Activated CD4-positive, alpha-beta T cell treated with anti-CD3 and anti-CD28 coated beads, Interleukin-2, amount 10 ng/mL, durations not matched to agents 24 days and 14 days (primary cell): ENCODE measurements at regions not wholly inside any gene's neighbourhood (a gene's known extent, or its start where the extent isn't known, plus 50 kb on each side); places are given as distances from the start of the nearest gene placed in this dataset.

Experiments
- DNase-seq: peaks from one replicate; pipeline ENCODE4 v3.0.0; 2022
- H3K27ac Mint-ChIP-seq: one replicate; pipeline ENCODE4 v1.8.0; 2022; ENCODE audit warnings: mild to moderate bottlenecking, mixed read lengths
- H3K27me3 Mint-ChIP-seq: one replicate; pipeline ENCODE4 v1.8.0; 2022; ENCODE audit warnings: mixed read lengths
- H3K36me3 Mint-ChIP-seq: one replicate; pipeline ENCODE4 v1.8.0; 2022; ENCODE audit warnings: low read depth, mild to moderate bottlenecking, mixed read lengths
- H3K4me1 Mint-ChIP-seq: one replicate; pipeline ENCODE4 v1.8.0; 2021; ENCODE audit warnings: mixed read lengths
- H3K4me3 Mint-ChIP-seq: one replicate; pipeline ENCODE4 v1.8.0; 2022; ENCODE audit warnings: mild to moderate bottlenecking, moderate library complexity, mixed read lengths
- H3K9me3 Mint-ChIP-seq: one replicate; pipeline ENCODE4 v1.8.0; 2021; ENCODE audit warnings: mixed read lengths
- intact Hi-C: fragments of 100-400 bp; cut with micrococcal nuclease; formaldehyde crosslinking; loops from one replicate; pipeline ENCODE4 v1.15.1; 2023

DNA sequence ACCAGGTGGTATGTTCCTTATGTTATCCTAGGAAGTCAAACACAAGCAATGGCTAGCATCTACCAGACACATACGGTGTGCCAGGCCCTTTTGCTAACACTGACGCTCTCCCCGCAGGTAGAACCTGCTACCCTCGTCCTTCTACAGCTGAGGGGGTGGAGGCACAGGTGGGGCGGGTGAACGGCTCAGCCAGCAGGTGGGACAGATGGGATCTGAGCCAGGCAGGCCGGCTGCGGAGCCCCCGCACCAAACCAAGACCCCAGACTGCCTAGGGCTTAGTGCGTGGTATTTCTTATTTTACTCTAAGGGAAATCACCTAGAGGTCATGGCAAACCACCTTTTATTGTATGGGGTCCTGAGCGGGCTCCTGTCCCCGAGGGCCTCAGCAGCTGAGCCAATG lies 53.9 kb upstream of the PCSK6 start:
- intact Hi-C loops = no loop called here
- Mint-ChIP-seq H3K36me3 (no peaks in the 10 kb centered on the region), H3K27me3 (peaks cover 9% of the 10 kb centered on the region), H3K4me3 (no peak overlapping the region), H3K9me3 (no peaks in the 10 kb centered on the region), H3K4me1 (no peaks in the 10 kb centered on the region), H3K27ac (no peak overlapping the region)
- no peak for DNase-seq

DNA sequence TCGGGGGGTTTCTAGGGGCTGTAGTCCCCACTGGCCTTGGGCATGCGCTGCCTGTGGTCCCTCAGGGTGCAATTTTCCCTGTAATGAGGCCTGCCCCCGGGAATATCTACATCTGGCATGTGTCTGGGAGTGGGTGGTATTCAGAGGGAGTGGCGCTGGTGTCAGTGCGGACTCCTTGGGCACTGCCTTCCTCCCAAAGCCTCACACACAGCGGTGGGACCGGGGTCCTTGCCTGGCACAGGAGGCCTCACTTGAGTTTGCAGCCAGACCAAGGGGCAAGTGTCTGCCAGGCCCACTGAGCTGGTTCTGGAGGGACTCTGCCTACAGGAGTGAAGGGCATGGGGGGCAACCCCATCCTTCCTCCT lies 53.5 kb upstream of the PCSK6 start:
- Mint-ChIP-seq H3K4me3 (no peak overlapping the region), H3K4me1 (no peaks in the 10 kb centered on the region), H3K36me3 (no peaks in the 10 kb centered on the region), H3K27me3 (peaks cover 9% of the 10 kb centered on the region), H3K27ac (no peak overlapping the region), H3K9me3 (no peaks in the 10 kb centered on the region)
- no peak for DNase-seq
- intact Hi-C loops = no loop called here

DNA sequence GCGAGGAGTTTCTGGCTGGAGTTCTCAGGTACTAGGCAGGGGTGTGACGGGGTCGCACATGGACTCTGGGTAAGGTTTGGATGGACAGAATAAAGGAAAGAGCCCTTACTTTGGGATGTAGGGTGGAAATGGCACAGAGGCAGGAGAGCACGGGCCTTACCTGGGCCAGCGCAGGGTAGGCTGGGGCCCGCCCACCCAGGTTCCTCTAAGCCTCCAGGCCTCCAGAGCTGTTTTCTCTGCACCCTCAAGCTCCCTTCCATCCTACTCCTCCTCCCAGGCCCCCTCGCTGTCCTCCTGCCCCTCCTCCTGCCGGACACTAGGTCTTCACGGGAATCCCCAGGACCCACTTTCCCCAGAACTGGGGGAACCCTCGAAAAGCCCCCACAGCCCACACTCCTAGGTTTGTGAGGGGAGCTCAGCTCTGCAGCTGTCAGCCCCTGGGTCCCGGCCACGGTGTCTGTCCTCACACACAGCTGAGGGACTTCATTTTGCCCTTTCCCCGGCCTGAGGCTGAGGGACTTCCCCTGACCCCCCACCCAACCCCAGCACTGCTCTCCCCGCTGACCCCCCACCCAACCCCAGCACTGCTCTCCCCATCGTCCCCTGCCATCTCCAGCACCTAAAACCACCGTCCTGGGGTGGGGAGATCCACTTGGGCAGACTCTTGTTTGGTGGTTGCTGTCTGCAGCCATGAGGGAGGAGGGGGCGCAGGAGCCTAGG lies 53.0 kb upstream of the PCSK6 start:
- Mint-ChIP-seq H3K36me3 (no peaks in the 10 kb centered on the region), H3K4me1 (no peaks in the 10 kb centered on the region), H3K9me3 (no peaks in the 10 kb centered on the region), H3K27ac (no peak overlapping the region), H3K4me3 (no peak overlapping the region), H3K27me3 (peaks cover 8% of the 10 kb centered on the region)
- intact Hi-C loops = no loop called here
- no peak for DNase-seq

DNA sequence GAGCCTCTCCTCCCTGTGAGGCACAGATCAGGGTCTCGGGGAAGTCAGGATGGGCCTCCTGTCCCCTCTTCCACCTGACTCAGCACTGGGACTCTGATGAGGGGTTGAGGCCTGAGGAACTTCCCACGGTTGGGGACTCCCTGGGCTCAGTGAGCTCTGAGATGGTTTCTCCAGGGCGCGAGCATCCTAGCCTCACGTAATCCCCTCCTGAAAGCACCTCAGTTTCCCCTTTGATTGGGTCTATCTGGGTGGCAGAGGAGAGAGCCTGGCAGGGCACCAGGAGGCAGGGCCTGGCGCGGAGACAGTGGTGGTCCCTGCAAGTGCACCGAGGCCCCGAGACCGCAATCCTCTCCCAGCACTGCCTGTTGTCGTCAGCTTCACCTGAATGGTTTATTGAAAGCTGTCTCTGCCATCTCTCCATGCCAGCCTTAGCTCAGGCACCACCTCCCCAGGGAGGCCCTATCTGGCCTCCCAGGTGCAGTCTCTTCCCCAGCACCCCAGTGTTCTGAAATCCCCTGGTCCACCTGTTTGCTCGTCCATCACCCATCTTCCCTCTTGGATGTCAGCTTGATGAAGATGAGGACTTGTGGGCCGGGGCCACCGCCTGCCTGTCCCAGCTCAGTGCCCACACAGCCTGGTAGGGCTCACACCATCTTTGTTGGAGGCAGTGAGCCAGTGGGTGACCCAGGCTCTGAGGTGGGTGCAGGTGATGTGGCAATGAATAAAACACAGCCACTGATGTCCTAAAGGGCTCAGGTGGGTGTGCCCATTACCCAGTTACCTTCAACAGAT lies 52.2 kb upstream of the PCSK6 start:
- H3K4me3 Mint-ChIP-seq = no peak overlapping the region
- no peak overlapping the region for H3K27ac Mint-ChIP-seq
- H3K36me3 Mint-ChIP-seq = no peaks in the 10 kb centered on the region
- H3K9me3 Mint-ChIP-seq = no peaks in the 10 kb centered on the region
- no peaks in the 10 kb centered on the region for H3K4me1 Mint-ChIP-seq
- no peak for DNase-seq
- intact Hi-C loops = no loop called here
- H3K27me3 Mint-ChIP-seq = peaks cover 4% of the 10 kb centered on the region

DNA sequence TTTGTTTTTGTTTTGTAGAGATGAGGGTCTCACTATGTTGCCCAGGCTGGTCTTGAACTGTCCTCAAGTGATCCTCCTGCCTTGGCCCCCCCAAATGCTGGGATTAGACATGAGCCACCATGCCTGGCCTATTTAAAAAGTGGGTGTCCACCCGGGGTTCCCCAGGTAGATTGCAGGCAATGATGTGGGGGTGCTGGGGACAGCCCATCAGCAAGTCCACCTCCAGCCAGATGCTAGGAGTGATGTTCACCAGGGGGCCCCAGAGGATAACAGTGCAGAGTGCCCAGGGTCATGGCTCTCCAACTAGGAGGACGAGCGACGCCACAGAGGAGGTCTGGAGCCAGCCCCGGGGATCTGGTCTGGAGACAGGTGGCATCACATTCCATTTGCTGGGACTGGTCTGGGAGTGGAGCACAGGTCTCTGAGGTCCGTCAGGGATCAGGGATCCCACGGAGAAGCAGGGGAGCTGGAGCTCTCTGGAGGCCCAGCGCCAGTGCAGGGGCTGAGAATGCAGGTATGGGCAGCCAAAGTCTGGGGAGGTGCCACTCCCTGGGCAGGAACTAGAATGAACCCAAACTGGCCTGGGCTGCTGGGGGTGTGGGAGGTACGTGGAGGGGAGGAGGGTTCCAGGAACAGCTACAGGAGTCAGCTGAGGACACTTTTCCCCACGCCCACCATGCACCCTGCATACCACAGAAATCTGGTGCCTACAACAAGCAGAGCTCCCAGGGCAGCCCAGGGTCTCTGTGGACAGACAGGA lies 51.2 kb upstream of the PCSK6 start:
- intact Hi-C loops = no loop called here
- H3K4me3 Mint-ChIP-seq = no peak overlapping the region
- H3K36me3 Mint-ChIP-seq = no peaks in the 10 kb centered on the region

DNA sequence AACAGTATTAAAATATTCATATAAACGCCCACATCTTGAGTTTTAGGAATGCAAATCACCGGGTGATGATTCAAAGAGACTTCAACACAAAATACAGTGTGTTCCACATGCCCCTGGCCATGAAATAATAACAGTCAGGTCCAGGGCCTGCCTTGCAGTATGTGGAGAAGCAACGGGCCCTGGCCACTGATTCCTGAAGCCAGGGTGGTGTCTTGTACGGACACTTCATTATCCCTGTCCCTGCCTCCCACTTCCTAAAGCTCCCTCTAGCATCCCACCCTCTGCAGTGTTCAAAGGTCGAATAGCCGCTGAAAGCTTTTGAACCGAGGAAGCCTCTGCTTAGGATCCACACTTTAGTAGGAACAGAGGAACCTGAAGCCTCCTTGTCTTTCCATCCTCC lies 50.4 kb upstream of the PCSK6 start:
- intact Hi-C loops = no loop called here
- Mint-ChIP-seq H3K9me3 (no peaks in the 10 kb centered on the region), H3K36me3 (no peaks in the 10 kb centered on the region), H3K27me3 (no peaks in the 10 kb centered on the region), H3K4me3 (no peak overlapping the region), H3K4me1 (no peaks in the 10 kb centered on the region), H3K27ac (no peak overlapping the region)
- no peak for DNase-seq

More for the DNA sequence above, 51.2 kb upstream of the PCSK6 start:
- no peaks in the 10 kb centered on the region for H3K4me1 Mint-ChIP-seq
- no peaks in the 10 kb centered on the region for H3K9me3 Mint-ChIP-seq
- H3K27me3 Mint-ChIP-seq = no peaks in the 10 kb centered on the region
- H3K27ac Mint-ChIP-seq = no peak overlapping the region
- DNase-seq = no peak

DNA sequence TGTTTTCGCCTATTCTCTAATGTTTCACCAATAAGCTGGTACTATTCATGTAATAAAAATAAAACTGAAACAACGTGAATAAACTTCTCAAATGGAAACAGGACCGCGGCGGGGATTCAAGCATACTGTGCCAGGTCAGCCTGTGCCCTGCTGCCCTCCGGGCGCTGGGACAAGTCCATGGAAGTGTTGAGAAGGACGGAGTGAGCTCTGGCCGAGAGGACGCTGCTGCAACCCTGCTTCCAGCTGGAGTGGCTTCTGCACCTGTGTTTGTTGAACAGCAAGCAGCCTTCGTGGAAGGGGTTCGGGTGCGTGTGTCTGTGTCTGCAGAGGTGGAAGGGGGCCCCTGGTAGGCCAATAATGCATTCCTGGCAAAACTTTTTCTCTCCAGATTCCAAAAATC lies 50.0 kb upstream of the PCSK6 start:
- Mint-ChIP-seq H3K27me3 (no peaks in the 10 kb centered on the region), H3K4me1 (no peaks in the 10 kb centered on the region), H3K4me3 (no peak overlapping the region), H3K36me3 (no peaks in the 10 kb centered on the region), H3K27ac (no peak overlapping the region), H3K9me3 (no peaks in the 10 kb centered on the region)
- intact Hi-C loops = no loop called here
- no peak for DNase-seq
